IMR-90 (cell line): ENCODE measurements at regions not wholly inside any gene's neighbourhood (a gene's known extent, or its start where the extent isn't known, plus 50 kb on each side); places are given as distances from the start of the nearest gene placed in this dataset.
A peak's percentile ranks its signal among the peaks of the same experiment; 100 is the strongest.

Experiments
- ATAC-seq: fragments of 200-7000 bp; cut with Tn5 transposase; 2 replicates; pipeline ENCODE4 v1.9.1; 2020; ENCODE audit warnings: low read depth, mild to moderate bottlenecking, moderate library complexity
- BruUV-seq: library from RNA; stranded (reverse); fragments of 400-500 nt; replicated peaks from 2 replicates; lab custom pipeline; 2021; lab: Mats Ljungman, UMichigan
- CTCF ChIA-PET: fragments of 300-600 bp; formaldehyde crosslinking; extraction: SDS; loops from one replicate; lab custom pipeline; 2021; ENCODE audit warnings: antibody characterized with exemption; lab: Yijun Ruan, JAX
- POLR2A ChIA-PET: fragments of 300-600 bp; sonication (Branson Sonifier 250); formaldehyde crosslinking; loops from one replicate; lab custom pipeline; 2022; ENCODE audit warnings: antibody characterized with exemption; ENCODE audit not compliant: unreplicated experiment; lab: Charles Lee
- DNase-seq: peaks from one replicate; pipeline ENCODE4 v3.0.0; 2013
- H2AFZ ChIP-seq: replicated peaks from 2 replicates; pipeline ENCODE3; 2013; ENCODE audit warnings: low read length, mild to moderate bottlenecking; ENCODE audit not compliant: poor library complexity
- H2AK5ac ChIP-seq: 2 replicates; pipeline ENCODE4 v1.6.1; 2013; ENCODE audit warnings: low read depth, low read length, inconsistent platforms
- H2AK9ac ChIP-seq: replicated peaks from 2 replicates; pipeline ENCODE3; 2013; ENCODE audit warnings: mild to moderate bottlenecking, low read depth, low read length, moderate library complexity; ENCODE audit not compliant: poor library complexity
- H2BK120ac ChIP-seq: 2 replicates; pipeline ENCODE4 v1.6.1; 2013; ENCODE audit warnings: low read depth, low read length, inconsistent platforms
- H2BK15ac ChIP-seq: 3 replicates; pipeline ENCODE4 v1.6.1; 2013; ENCODE audit warnings: low read depth, low read length, inconsistent platforms
- H2BK20ac ChIP-seq: 2 replicates; pipeline ENCODE4 v1.6.1; 2013; ENCODE audit warnings: low read depth, mild to moderate bottlenecking, inconsistent platforms, low read length, moderate library complexity
- H2BK5ac ChIP-seq: 2 replicates; pipeline ENCODE4 v1.6.1; 2013; ENCODE audit warnings: mild to moderate bottlenecking, low read depth, low read length, inconsistent platforms; ENCODE audit not compliant: poor library complexity, severe bottlenecking
- H3K14ac ChIP-seq: replicated peaks from 2 replicates; pipeline ENCODE4 v1.6.1; 2013; ENCODE audit warnings: low read depth, low read length, inconsistent platforms
- H3K18ac ChIP-seq: 2 replicates; pipeline ENCODE4 v1.6.1; 2013; ENCODE audit warnings: low read depth, low read length, control low read depth
- H3K23ac ChIP-seq: 2 replicates; pipeline ENCODE4 v1.6.1; 2013; ENCODE audit warnings: low read depth, low read length, inconsistent platforms
- H3K27ac ChIP-seq: 2 replicates; pipeline ENCODE4 v1.5.1; 2013; ENCODE audit warnings: mild to moderate bottlenecking, control low read depth, low read length; ENCODE audit not compliant: insufficient read depth
- H3K27me3 ChIP-seq: 2 replicates; pipeline ENCODE4 v1.6.1; 2013; ENCODE audit warnings: low read length; ENCODE audit not compliant: control insufficient read depth, insufficient read depth
- H3K36me3 ChIP-seq: 2 replicates; pipeline ENCODE4 v1.6.1; 2013; ENCODE audit warnings: low read length, mixed read lengths; ENCODE audit not compliant: control insufficient read depth, insufficient read depth
- H3K4ac ChIP-seq: 2 replicates; pipeline ENCODE4 v1.6.1; 2013; ENCODE audit warnings: low read depth, low read length, inconsistent platforms
- H3K4me1 ChIP-seq: 2 replicates; pipeline ENCODE4 v1.6.1; 2013; ENCODE audit warnings: low read length, mixed read lengths; ENCODE audit not compliant: control insufficient read depth, insufficient read depth
- H3K4me2 ChIP-seq: 2 replicates; pipeline ENCODE4 v1.6.1; 2013; ENCODE audit warnings: low read depth, mild to moderate bottlenecking, control low read depth, low read length, moderate library complexity
- H3K4me3 ChIP-seq: 2 replicates; pipeline ENCODE4 v1.5.1; 2013; ENCODE audit warnings: low read depth, mild to moderate bottlenecking, control low read depth, low read length, moderate library complexity; ENCODE audit not compliant: insufficient read depth
- H3K56ac ChIP-seq: 2 replicates; pipeline ENCODE4 v1.6.1; 2013; ENCODE audit warnings: low read length, inconsistent platforms; ENCODE audit not compliant: insufficient read depth; ENCODE audit errors: extremely low read depth
- H3K79me1 ChIP-seq, 2 experiments: 2 replicates each; pipeline ENCODE4 v1.6.1; 2013; ENCODE audit warnings: low read length in 2 of 2, inconsistent platforms in 1 of 2, low read depth in 1 of 2
- H3K9ac ChIP-seq: 2 replicates; pipeline ENCODE4 v1.6.1; 2013; ENCODE audit warnings: low read depth, low read length, control low read depth
- H3K9me1 ChIP-seq: 2 replicates; pipeline ENCODE4 v1.6.1; 2013; ENCODE audit warnings: low read length, inconsistent platforms; ENCODE audit not compliant: insufficient read depth
- H3K9me3 ChIP-seq: 2 replicates; pipeline ENCODE4 v1.6.1; 2013; ENCODE audit warnings: low read length; ENCODE audit not compliant: control insufficient read depth, insufficient read depth
- H4K20me1 ChIP-seq: 2 replicates; pipeline ENCODE4 v1.6.1; 2013; ENCODE audit warnings: low read length, inconsistent platforms; ENCODE audit not compliant: insufficient read depth
- H4K5ac ChIP-seq: 2 replicates; pipeline ENCODE4 v1.6.1; 2013; ENCODE audit warnings: mild to moderate bottlenecking, low read depth, low read length, control low read depth
- H4K8ac ChIP-seq, 2 experiments: 2 replicates each; pipeline ENCODE4 v1.6.1; 2013; ENCODE audit warnings: low read depth in 2 of 2, low read length in 2 of 2, control low read depth in 1 of 2, inconsistent platforms in 1 of 2
- H4K91ac ChIP-seq: 2 replicates; pipeline ENCODE4 v1.6.1; 2013; ENCODE audit warnings: low read depth, low read length, inconsistent platforms; ENCODE audit not compliant: insufficient read depth
- BHLHE40 ChIP-seq: fragments of 150-350 bp; IDR thresholded peaks from 2 replicates; pipeline ENCODE4 v1.6.1; 2016; ENCODE audit warnings: mild to moderate bottlenecking, low read depth, low read length
- CEBPB ChIP-seq: IDR thresholded peaks from 2 replicates; pipeline ENCODE4 v1.6.1; 2012; ENCODE audit warnings: low read depth, low read length, improper control_type of control experiment
- FOS ChIP-seq: fragments of 150-350 bp; IDR thresholded peaks from 2 replicates; pipeline ENCODE4 v1.6.1; 2016; ENCODE audit warnings: low read depth, low read length
- POLR2A ChIP-seq: IDR thresholded peaks from 2 replicates; pipeline ENCODE4 v1.6.1; 2012; ENCODE audit warnings: mild to moderate bottlenecking, low read depth, low read length
- RCOR1 ChIP-seq: IDR thresholded peaks from 2 replicates; pipeline ENCODE4 v1.6.1; 2012; ENCODE audit warnings: mild to moderate bottlenecking, low read length, improper control_type of control experiment; ENCODE audit not compliant: insufficient replicate concordance
- WGBS, 2 experiments: methylation state at CpG; one replicate each; pipeline versions ENCODE4 v1.1.5 to v1.1.7; 2013; ENCODE audit warnings: missing lambda C conversion rate in 2 of 2; ENCODE audit not compliant: insufficient read length in 1 of 2; ENCODE audit errors: extremely low coverage in 2 of 2; 5-methylcytosine and 5-hydroxymethylcytosine counted together
- dilution Hi-C: fragments of 300-500 bp; cut with HindIII; formaldehyde crosslinking; loops from one replicate; pipeline ENCODE4 v1.14.3; 2018; ENCODE audit warnings: low sequenced_read_pairs; ENCODE audit not compliant: unreplicated experiment
- in situ Hi-C: fragments of 300-500 bp; cut with MboI; formaldehyde crosslinking; loops from 3 replicates; pipeline ENCODE4 v1.14.3; 2019; ENCODE audit warnings: low sequenced_read_pairs, inconsistent platforms, mixed read lengths
- intact Hi-C: fragments of 100-400 bp; cut with micrococcal nuclease; formaldehyde crosslinking; loops from 2 replicates; pipeline ENCODE4 v1.10.0; 2022
- TF ChIP-seq, protein P1 (sequence below): fragments of 150-350 bp; IDR thresholded peaks from 2 replicates; pipeline ENCODE4 v1.6.1; 2017; ENCODE audit warnings: mild to moderate bottlenecking, antibody characterized with exemption, low read length, low read depth

DNA sequence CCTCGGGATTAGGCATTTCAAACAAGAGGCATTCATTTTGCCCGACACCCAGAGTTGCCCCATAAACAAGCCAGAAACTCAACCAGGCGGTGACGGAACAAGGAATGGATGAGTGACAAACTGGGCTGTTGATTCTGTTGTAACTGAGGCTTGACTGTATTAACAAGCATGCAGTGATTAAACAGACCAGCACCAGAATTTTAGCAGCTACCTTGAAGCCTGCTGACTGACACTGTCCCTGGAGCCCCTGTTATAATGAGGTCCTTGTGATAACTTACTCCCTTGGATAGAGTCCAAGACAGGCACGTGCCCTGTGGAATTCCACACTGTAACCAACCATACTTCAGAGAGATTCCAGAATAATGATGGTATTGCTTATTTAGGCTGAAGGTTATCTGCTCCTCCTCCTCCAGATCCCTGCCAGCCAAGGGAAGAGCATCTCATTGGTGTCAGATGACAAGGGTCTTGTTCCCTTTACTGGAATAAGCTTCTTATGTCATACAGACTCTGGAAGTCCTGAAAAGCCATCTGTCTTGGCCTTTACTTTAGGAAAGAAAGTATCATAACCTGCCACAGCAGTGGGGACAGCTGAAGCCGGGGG is 97.1 kb upstream of the RMDN2 start:
- no peaks in the 10 kb centered on the region for H4K20me1 ChIP-seq
- whole genome bisulfite sequencing, 2 experiments: no CpG with 5 or more reads among the region's 6 CpGs
- TF ChIP-seq, protein P1, sequence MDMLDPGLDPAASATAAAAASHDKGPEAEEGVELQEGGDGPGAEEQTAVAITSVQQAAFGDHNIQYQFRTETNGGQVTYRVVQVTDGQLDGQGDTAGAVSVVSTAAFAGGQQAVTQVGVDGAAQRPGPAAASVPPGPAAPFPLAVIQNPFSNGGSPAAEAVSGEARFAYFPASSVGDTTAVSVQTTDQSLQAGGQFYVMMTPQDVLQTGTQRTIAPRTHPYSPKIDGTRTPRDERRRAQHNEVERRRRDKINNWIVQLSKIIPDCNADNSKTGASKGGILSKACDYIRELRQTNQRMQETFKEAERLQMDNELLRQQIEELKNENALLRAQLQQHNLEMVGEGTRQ: peak; percentile 92
- TF ChIP-seq POLR2A (no peak), RCOR1 (peak; percentile 24), FOS (no peak), BHLHE40 (peak; percentile 96), CEBPB (peak; percentile 4; the same call in 1 of the 2 replicates)
- no TSS peak for BruUV-seq
- peaks cover 0 to 29% of the 10 kb centered on the region in 2 experiments; a peak in 2 of 4 replicates for H3K79me1 ChIP-seq
- H4K5ac ChIP-seq: peak overlapping the region; percentile 86
- H2BK20ac ChIP-seq: peak overlapping the region; percentile 91
- dilution Hi-C loops (no loop called here), intact Hi-C loops (loop anchor here (2.0 kb wide), 3 partner anchors 25 to 59 kb away; no protein-coding TSS in a partner anchor), in situ Hi-C loops (loop anchor here (5.0 kb wide), 1 partner anchor 156 kb away; the partner anchor contains the start of gene CDC42EP3)
- H3K36me3 ChIP-seq: no peaks in the 10 kb centered on the region
- H3K4me1 ChIP-seq: peaks cover 29% of the 10 kb centered on the region
- H3K9ac ChIP-seq: 0 out of 2 replicates have a peak overlapping the region, but pooled peaks have one; percentile 2
- peak overlapping the region; percentile 67 for H2AK9ac ChIP-seq
- no peaks in the 10 kb centered on the region for H3K27me3 ChIP-seq
- peak overlapping the region; percentile 95 for H3K18ac ChIP-seq
- ATAC-seq (peak; percentile 59), DNase-seq (peak; percentile 89)
- peak overlapping the region; percentile 79 for H3K27ac ChIP-seq
- H3K9me1 ChIP-seq: peaks cover 18% of the 10 kb centered on the region
- ChIA-PET POLR2A (no interaction called here), CTCF (interaction anchor here (0.8 kb wide), 1 partner anchor 421 kb away, joined by 6 read pairs; no protein-coding TSS in a partner anchor)
- H3K4me3 ChIP-seq: no peak overlapping the region
- peak overlapping the region; percentile 97 for H2BK5ac ChIP-seq
- peak overlapping the region; percentile 86 for H3K4ac ChIP-seq
- peak overlapping the region; percentile 74; the same call in 1 of the 2 replicates for H3K56ac ChIP-seq
- peak overlapping the region; percentile 94 for H4K91ac ChIP-seq
- peak overlapping the region; percentile 86 for H2BK15ac ChIP-seq
- H3K23ac ChIP-seq: peak overlapping the region; percentile 91
- H2AK5ac ChIP-seq: peak overlapping the region; percentile 64
- peak overlapping the region; percentile 80 for H3K14ac ChIP-seq
- no peaks in the 10 kb centered on the region for H3K9me3 ChIP-seq
- H4K8ac ChIP-seq: peak overlapping the region; percentile 33 to 85
- H2BK120ac ChIP-seq: peak overlapping the region; percentile 96
- H3K4me2 ChIP-seq: peak overlapping the region; percentile 30
- no peak overlapping the region for H2AFZ ChIP-seq
